WTC11 (cell line): ENCODE measurements at regions not wholly inside any gene's neighbourhood (a gene's known extent, or its start where the extent isn't known, plus 50 kb on each side); places are given as distances from the start of the nearest gene placed in this dataset.

Source experiments
- ATAC-seq: fragments of 200-7000 bp; cut with Tn5 transposase; 2 replicates; pipeline ENCODE4 v1.10.0; 2021; ENCODE audit warnings: mild to moderate bottlenecking, moderate library complexity
- CTCF ChIA-PET: fragments of 300-600 bp; sonication (Branson Sonifier 250); formaldehyde crosslinking; loops from one replicate; lab custom pipeline; 2021; ENCODE audit warnings: antibody characterized with exemption; lab: Charles Lee
- POLR2A ChIA-PET: fragments of 350-600 bp; sonication (Branson Sonifier 250); formaldehyde crosslinking; loops from one replicate; lab custom pipeline; 2021; ENCODE audit warnings: antibody characterized with exemption; lab: Charles Lee
- DNase-seq: peaks from one replicate; pipeline ENCODE4 v3.0.0; 2021; ENCODE audit warnings: low spot score
- H3K27ac Mint-ChIP-seq: 2 replicates; pipeline ENCODE4 v1.8.0; 2021; ENCODE audit warnings: mixed read lengths
- H3K27me3 Mint-ChIP-seq: 2 replicates; pipeline ENCODE4 v1.8.0; 2021; ENCODE audit warnings: low read depth, mild to moderate bottlenecking, moderate library complexity, mixed read lengths
- H3K36me3 Mint-ChIP-seq: 2 replicates; pipeline ENCODE4 v1.8.0; 2021; ENCODE audit warnings: mixed read lengths
- H3K4me1 Mint-ChIP-seq: 2 replicates; pipeline ENCODE4 v1.8.0; 2022; ENCODE audit warnings: mixed read lengths
- H3K4me3 Mint-ChIP-seq: 2 replicates; pipeline ENCODE4 v1.8.0; 2021; ENCODE audit warnings: mild to moderate bottlenecking, moderate library complexity, mixed read lengths
- H3K9me3 Mint-ChIP-seq: 2 replicates; pipeline ENCODE4 v1.8.0; 2021; ENCODE audit warnings: mixed read lengths
- CBFB ChIP-seq: sonication (generic); formaldehyde crosslinking; IDR thresholded peaks from 2 replicates; pipeline ENCODE4 v1.8.1; 2022; ENCODE audit warnings: mild to moderate bottlenecking, low read depth, missing genetic modification reagents
- CREB1 ChIP-seq: sonication (generic); formaldehyde crosslinking; IDR thresholded peaks from 2 replicates; pipeline ENCODE4 v1.8.0; 2023; ENCODE audit warnings: mild to moderate bottlenecking, missing genetic modification reagents
- CREM ChIP-seq: sonication (generic); formaldehyde crosslinking; IDR thresholded peaks from 2 replicates; pipeline ENCODE4 v1.8.1; 2022; ENCODE audit warnings: mild to moderate bottlenecking, missing genetic modification reagents, moderate library complexity
- ELF4 ChIP-seq: sonication (generic); formaldehyde crosslinking; IDR thresholded peaks from 2 replicates; pipeline ENCODE4 v1.8.1; 2022; ENCODE audit warnings: low read depth, mild to moderate bottlenecking, moderate library complexity, missing genetic modification reagents
- ETV6 ChIP-seq: sonication (generic); formaldehyde crosslinking; IDR thresholded peaks from 2 replicates; pipeline ENCODE4 v1.8.1; 2022; ENCODE audit warnings: mild to moderate bottlenecking, missing genetic modification reagents
- FOXJ3 ChIP-seq: sonication (generic); formaldehyde crosslinking; IDR thresholded peaks from 2 replicates; pipeline ENCODE4 v1.9.0; 2021; ENCODE audit warnings: missing genetic modification reagents, mild to moderate bottlenecking, borderline replicate concordance
- GRHL2 ChIP-seq: fragments of 250-450 bp; sonication (Bioruptor Pico); IDR thresholded peaks from 2 replicates; pipeline ENCODE4 v1.8.0; 2022; ENCODE audit warnings: mild to moderate bottlenecking, moderate library complexity; ENCODE audit not compliant: insufficient replicate concordance, severe bottlenecking
- GTF2I ChIP-seq: fragments of 250-450 bp; sonication (Bioruptor Pico); conservative IDR thresholded peaks from 2 replicates; pipeline ENCODE4 v1.4.0; 2021; ENCODE audit warnings: mild to moderate bottlenecking
- NR1H2 ChIP-seq: sonication (generic); formaldehyde crosslinking; IDR thresholded peaks from 2 replicates; pipeline ENCODE4 v1.9.0; 2021; ENCODE audit warnings: mild to moderate bottlenecking, moderate library complexity, missing genetic modification reagents
- PRRX2 ChIP-seq: fragments of 250-450 bp; sonication (Bioruptor Pico); IDR thresholded peaks from 2 replicates; pipeline ENCODE4 v1.8.0; 2021; ENCODE audit warnings: mild to moderate bottlenecking
- SMAD3 ChIP-seq: sonication (generic); formaldehyde crosslinking; IDR thresholded peaks from 2 replicates; pipeline ENCODE4 v1.8.0; 2022; ENCODE audit warnings: missing genetic modification reagents, mild to moderate bottlenecking, borderline replicate concordance
- SMAD4 ChIP-seq: sonication (generic); formaldehyde crosslinking; IDR thresholded peaks from 2 replicates; pipeline ENCODE4 v1.8.0; 2022; ENCODE audit warnings: mild to moderate bottlenecking, missing genetic modification reagents
- SOX15 ChIP-seq: fragments of 250-450 bp; sonication (Bioruptor Pico); IDR thresholded peaks from 2 replicates; pipeline ENCODE4 v1.9.0; 2021; ENCODE audit warnings: mild to moderate bottlenecking
- TEAD1 ChIP-seq: sonication (generic); formaldehyde crosslinking; IDR thresholded peaks from 2 replicates; pipeline ENCODE4 v1.8.0; 2022; ENCODE audit warnings: mild to moderate bottlenecking, missing genetic modification reagents
- ZBTB21 ChIP-seq: sonication (generic); formaldehyde crosslinking; IDR thresholded peaks from 2 replicates; pipeline ENCODE4 v1.8.1; 2023; ENCODE audit warnings: mild to moderate bottlenecking, missing genetic modification reagents, borderline replicate concordance
- ZNF263 ChIP-seq: sonication (generic); formaldehyde crosslinking; IDR thresholded peaks from 2 replicates; pipeline ENCODE4 v1.8.1; 2022; ENCODE audit warnings: low read depth, mild to moderate bottlenecking, moderate library complexity, missing genetic modification reagents
- ZNF396 ChIP-seq: fragments of 250-450 bp; sonication (Bioruptor Pico); IDR thresholded peaks from 2 replicates; pipeline ENCODE4 v1.8.0; 2021; ENCODE audit warnings: mild to moderate bottlenecking, moderate library complexity, borderline replicate concordance
- TF ChIP-seq, protein P1 (sequence below): sonication (generic); formaldehyde crosslinking; IDR thresholded peaks from 2 replicates; pipeline ENCODE4 v1.8.1; 2023; ENCODE audit warnings: mild to moderate bottlenecking, missing genetic modification reagents
- TF ChIP-seq, protein P2 (sequence below): sonication (generic); formaldehyde crosslinking; IDR thresholded peaks from 2 replicates; pipeline ENCODE4 v1.8.1; 2022; ENCODE audit warnings: low read depth, missing genetic modification reagents, borderline replicate concordance
- TF ChIP-seq, protein P3 (sequence below): fragments of 250-450 bp; sonication (Bioruptor Pico); conservative IDR thresholded peaks from 2 replicates; pipeline ENCODE4 v1.9.0; 2021; ENCODE audit warnings: mild to moderate bottlenecking
- TF ChIP-seq, protein P4 (sequence below): sonication (generic); formaldehyde crosslinking; IDR thresholded peaks from 2 replicates; pipeline ENCODE4 v1.8.0; 2022; ENCODE audit warnings: mild to moderate bottlenecking, missing genetic modification reagents
- TF ChIP-seq, protein P5 (sequence below): sonication (generic); formaldehyde crosslinking; IDR thresholded peaks from 2 replicates; pipeline ENCODE4 v1.8.1; 2022; ENCODE audit warnings: low read depth, mild to moderate bottlenecking, moderate library complexity, missing genetic modification reagents, borderline replicate concordance
- TF ChIP-seq, protein P6 (sequence below): sonication (generic); formaldehyde crosslinking; IDR thresholded peaks from 2 replicates; pipeline ENCODE4 v1.8.1; 2023; ENCODE audit warnings: mild to moderate bottlenecking, missing genetic modification reagents, moderate library complexity
- TF ChIP-seq, protein P7 (sequence below): sonication (generic); formaldehyde crosslinking; IDR thresholded peaks from 2 replicates; pipeline ENCODE4 v1.8.1; 2022; ENCODE audit warnings: mild to moderate bottlenecking, missing genetic modification reagents, moderate library complexity, borderline replicate concordance

DNA sequence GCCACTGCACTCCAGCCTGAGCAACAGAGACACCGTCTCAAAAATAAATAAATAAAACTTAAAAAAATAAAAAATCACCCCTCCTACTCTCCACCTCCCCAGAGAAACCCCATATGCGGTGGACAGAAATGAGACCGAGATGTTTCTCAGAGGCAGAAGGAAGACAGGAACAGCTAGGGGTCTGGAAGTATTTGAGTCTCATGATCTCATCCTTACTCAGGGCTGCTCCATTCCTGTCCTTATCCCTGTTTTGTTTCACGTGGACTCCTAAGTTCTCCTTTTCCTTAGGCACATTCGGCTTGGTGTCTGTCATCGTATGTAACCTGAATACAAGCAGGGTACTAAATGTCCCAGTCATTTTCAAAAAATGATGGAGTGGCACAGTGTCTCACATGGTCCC is 76.1 kb downstream of the C9orf50 start:
- no peaks in the 10 kb centered on the region; the same call in 1 of the 2 replicates for H3K36me3 Mint-ChIP-seq
- H3K4me3 Mint-ChIP-seq = no peak overlapping the region
- peaks cover 5% of the 10 kb centered on the region for H3K4me1 Mint-ChIP-seq
- H3K27ac Mint-ChIP-seq = no peak overlapping the region
- ChIA-PET POLR2A (no interaction called here), CTCF (interaction anchor here (0.5 to 1.7 kb wide), 2 partner anchors 47 to 66 kb away, joined by 3 to 4 read pairs; no protein-coding TSS in a partner anchor)
- H3K27me3 Mint-ChIP-seq = peaks cover 25% of the 10 kb centered on the region
- TF ChIP-seq SMAD3 = no peak
- TF ChIP-seq ZBTB21 = no peak
- TF ChIP-seq, protein P1, sequence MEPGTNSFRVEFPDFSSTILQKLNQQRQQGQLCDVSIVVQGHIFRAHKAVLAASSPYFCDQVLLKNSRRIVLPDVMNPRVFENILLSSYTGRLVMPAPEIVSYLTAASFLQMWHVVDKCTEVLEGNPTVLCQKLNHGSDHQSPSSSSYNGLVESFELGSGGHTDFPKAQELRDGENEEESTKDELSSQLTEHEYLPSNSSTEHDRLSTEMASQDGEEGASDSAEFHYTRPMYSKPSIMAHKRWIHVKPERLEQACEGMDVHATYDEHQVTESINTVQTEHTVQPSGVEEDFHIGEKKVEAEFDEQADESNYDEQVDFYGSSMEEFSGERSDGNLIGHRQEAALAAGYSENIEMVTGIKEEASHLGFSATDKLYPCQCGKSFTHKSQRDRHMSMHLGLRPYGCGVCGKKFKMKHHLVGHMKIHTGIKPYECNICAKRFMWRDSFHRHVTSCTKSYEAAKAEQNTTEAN (CRISPR knock-in tag) = no peak
- TF ChIP-seq SOX15 (CRISPR knock-in tag) = no peak
- TF ChIP-seq ETV6 (CRISPR knock-in tag) = no peak
- TF ChIP-seq, protein P2, sequence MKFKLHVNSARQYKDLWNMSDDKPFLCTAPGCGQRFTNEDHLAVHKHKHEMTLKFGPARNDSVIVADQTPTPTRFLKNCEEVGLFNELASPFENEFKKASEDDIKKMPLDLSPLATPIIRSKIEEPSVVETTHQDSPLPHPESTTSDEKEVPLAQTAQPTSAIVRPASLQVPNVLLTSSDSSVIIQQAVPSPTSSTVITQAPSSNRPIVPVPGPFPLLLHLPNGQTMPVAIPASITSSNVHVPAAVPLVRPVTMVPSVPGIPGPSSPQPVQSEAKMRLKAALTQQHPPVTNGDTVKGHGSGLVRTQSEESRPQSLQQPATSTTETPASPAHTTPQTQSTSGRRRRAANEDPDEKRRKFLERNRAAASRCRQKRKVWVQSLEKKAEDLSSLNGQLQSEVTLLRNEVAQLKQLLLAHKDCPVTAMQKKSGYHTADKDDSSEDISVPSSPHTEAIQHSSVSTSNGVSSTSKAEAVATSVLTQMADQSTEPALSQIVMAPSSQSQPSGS = no peak
- TF ChIP-seq, protein P3, sequence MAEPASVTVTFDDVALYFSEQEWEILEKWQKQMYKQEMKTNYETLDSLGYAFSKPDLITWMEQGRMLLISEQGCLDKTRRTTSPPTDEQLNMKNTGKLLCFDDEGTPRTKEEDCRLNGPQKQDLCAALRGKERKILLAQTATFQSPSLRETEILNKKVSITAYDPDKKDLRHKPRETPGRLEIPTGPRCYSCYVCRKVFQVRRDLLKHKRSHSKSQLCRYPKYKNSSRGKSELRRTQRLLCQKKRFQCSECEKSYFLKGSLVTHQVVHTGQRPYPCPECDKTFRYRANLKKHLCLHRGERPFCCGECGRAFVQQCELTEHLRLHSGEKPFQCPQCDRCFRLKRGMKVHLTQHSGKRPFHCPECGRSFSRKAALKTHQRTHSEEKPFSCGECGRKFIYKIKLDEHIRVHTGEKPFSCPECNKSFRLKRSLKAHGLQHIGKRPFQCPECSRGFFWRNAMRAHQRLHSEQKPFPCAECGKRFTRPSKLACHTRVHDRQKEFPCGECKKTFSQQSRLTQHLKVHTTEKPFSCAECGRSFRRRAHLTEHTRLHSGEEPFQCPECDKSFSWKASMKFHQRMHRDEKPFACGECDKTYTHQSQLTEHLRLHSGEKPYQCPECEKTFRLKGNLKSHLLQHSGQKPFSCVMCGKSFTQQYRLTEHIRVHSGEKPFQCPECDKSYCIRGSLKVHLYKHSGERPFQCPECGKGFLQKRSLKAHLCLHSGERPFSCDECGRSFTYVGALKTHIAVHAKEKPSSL (CRISPR knock-in tag) = no peak
- TF ChIP-seq TEAD1 = no peak
- no peak for TF ChIP-seq CBFB (CRISPR knock-in tag)
- TF ChIP-seq, protein P4, sequence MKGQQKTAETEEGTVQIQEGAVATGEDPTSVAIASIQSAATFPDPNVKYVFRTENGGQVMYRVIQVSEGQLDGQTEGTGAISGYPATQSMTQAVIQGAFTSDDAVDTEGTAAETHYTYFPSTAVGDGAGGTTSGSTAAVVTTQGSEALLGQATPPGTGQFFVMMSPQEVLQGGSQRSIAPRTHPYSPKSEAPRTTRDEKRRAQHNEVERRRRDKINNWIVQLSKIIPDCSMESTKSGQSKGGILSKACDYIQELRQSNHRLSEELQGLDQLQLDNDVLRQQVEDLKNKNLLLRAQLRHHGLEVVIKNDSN = no peak
- no peak for TF ChIP-seq PRRX2 (CRISPR knock-in tag)
- no peak for TF ChIP-seq NR1H2 (CRISPR knock-in tag)
- no peak for TF ChIP-seq SMAD4
- H3K9me3 Mint-ChIP-seq = no peaks in the 10 kb centered on the region
- no peak for DNase-seq
- no peak for ATAC-seq

DNA sequence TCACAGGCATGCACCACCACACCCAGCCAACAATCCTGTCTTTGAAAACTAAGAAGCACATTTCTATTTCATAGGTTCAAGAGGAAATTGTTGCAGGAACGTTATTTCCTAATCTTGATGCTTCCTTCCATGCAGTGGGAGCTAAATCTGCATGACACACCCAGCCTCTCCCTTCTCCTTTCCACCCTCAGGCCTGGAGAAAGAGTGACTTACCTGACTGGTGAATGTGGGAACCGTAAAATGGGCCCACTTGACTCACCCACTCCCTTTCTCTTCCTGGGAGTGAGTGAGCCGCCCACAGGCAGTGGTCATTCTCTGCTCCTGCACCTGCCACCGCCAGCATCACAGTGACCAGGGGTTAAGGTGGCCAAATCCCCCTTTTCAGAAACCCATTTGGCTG is 78.2 kb downstream of the C9orf50 start:
- Mint-ChIP-seq H3K4me3 (no peak overlapping the region), H3K27me3 (peaks cover 16% of the 10 kb centered on the region), H3K27ac (no peak overlapping the region), H3K4me1 (no peaks in the 10 kb centered on the region), H3K36me3 (no peaks in the 10 kb centered on the region), H3K9me3 (peaks cover 8% of the 10 kb centered on the region)
- POLR2A ChIA-PET = no interaction called here
- CTCF ChIA-PET = no interaction called here
- TF ChIP-seq CREM (CRISPR knock-in tag) (no peak), GRHL2 (no peak), ZNF263 (no peak), FOXJ3 (CRISPR knock-in tag) (no peak), ZNF396 (CRISPR knock-in tag) (no peak), ELF4 (no peak), TEAD1 (no peak), ETV6 (CRISPR knock-in tag) (no peak), CREB1 (no peak), GTF2I (CRISPR knock-in tag) (no peak)
- TF ChIP-seq, protein P5, sequence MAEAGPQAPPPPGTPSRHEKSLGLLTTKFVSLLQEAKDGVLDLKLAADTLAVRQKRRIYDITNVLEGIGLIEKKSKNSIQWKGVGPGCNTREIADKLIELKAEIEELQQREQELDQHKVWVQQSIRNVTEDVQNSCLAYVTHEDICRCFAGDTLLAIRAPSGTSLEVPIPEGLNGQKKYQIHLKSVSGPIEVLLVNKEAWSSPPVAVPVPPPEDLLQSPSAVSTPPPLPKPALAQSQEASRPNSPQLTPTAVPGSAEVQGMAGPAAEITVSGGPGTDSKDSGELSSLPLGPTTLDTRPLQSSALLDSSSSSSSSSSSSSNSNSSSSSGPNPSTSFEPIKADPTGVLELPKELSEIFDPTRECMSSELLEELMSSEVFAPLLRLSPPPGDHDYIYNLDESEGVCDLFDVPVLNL (CRISPR knock-in tag) = no peak
- TF ChIP-seq, protein P4 = no peak
- TF ChIP-seq, protein P1 (CRISPR knock-in tag) = no peak
- TF ChIP-seq, protein P6, sequence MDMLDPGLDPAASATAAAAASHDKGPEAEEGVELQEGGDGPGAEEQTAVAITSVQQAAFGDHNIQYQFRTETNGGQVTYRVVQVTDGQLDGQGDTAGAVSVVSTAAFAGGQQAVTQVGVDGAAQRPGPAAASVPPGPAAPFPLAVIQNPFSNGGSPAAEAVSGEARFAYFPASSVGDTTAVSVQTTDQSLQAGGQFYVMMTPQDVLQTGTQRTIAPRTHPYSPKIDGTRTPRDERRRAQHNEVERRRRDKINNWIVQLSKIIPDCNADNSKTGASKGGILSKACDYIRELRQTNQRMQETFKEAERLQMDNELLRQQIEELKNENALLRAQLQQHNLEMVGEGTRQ = no peak
- TF ChIP-seq, protein P7, sequence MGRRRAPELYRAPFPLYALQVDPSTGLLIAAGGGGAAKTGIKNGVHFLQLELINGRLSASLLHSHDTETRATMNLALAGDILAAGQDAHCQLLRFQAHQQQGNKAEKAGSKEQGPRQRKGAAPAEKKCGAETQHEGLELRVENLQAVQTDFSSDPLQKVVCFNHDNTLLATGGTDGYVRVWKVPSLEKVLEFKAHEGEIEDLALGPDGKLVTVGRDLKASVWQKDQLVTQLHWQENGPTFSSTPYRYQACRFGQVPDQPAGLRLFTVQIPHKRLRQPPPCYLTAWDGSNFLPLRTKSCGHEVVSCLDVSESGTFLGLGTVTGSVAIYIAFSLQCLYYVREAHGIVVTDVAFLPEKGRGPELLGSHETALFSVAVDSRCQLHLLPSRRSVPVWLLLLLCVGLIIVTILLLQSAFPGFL = no peak
- no peak for DNase-seq
- ATAC-seq = no peak
